Activated CD4-positive, alpha-beta T cell treated with anti-CD3 and anti-CD28 coated beads, Interleukin-2, amount 10 ng/mL, durations not matched to agents 7 days and 5 days (primary cell): ENCODE measurements at regions not wholly inside any gene's neighbourhood (a gene's known extent, or its start where the extent isn't known, plus 50 kb on each side); places are given as distances from the start of the nearest gene placed in this dataset.

Source experiments
- CTCF ChIA-PET: fragments of 350-600 bp; sonication (Branson Sonifier 250); formaldehyde crosslinking; loops from one replicate; lab custom pipeline; 2021; ENCODE audit warnings: antibody characterized with exemption; lab: Charles Lee
- POLR2A ChIA-PET: fragments of 350-600 bp; sonication (Branson Sonifier 250); formaldehyde crosslinking; loops from one replicate; lab custom pipeline; 2021; ENCODE audit warnings: antibody characterized with exemption; lab: Charles Lee
- DNase-seq: peaks from one replicate; pipeline ENCODE4 v3.0.0-alpha.2; 2020
- H3K27ac Mint-ChIP-seq: one replicate; pipeline ENCODE4 v1.8.0; 2021; ENCODE audit warnings: mild to moderate bottlenecking, moderate library complexity, mixed read lengths
- H3K27me3 Mint-ChIP-seq: one replicate; pipeline ENCODE4 v1.8.0; 2021; ENCODE audit warnings: mixed read lengths
- H3K36me3 Mint-ChIP-seq: one replicate; pipeline ENCODE4 v1.8.0; 2021; ENCODE audit warnings: low read depth, mixed read lengths
- H3K4me1 Mint-ChIP-seq: one replicate; pipeline ENCODE4 v1.8.0; 2021; ENCODE audit warnings: mixed read lengths
- H3K4me3 Mint-ChIP-seq: one replicate; pipeline ENCODE4 v1.8.0; 2021; ENCODE audit warnings: mild to moderate bottlenecking, moderate library complexity, mixed read lengths
- H3K9me3 Mint-ChIP-seq: one replicate; pipeline ENCODE4 v1.8.0; 2021; ENCODE audit warnings: mixed read lengths

- no peaks in the 10 kb centered on the region for H3K27me3 Mint-ChIP-seq
- H3K36me3 Mint-ChIP-seq = no peaks in the 10 kb centered on the region
- H3K4me3 Mint-ChIP-seq = no peak overlapping the region
- DNase-seq = no peak
- no peaks in the 10 kb centered on the region for H3K4me1 Mint-ChIP-seq
- peaks cover 5% of the 10 kb centered on the region for H3K9me3 Mint-ChIP-seq
- H3K27ac Mint-ChIP-seq = no peak overlapping the region
- ChIA-PET POLR2A (no interaction called here), CTCF (no interaction called here)
Measured at GRCh38 chr5:98690002-98690401, 83.5 kb upstream of the RGMB start.

- DNase-seq = no peak
- ChIA-PET CTCF (no interaction called here), POLR2A (no interaction called here)
- Mint-ChIP-seq H3K4me3 (no peak overlapping the region), H3K9me3 (peaks cover 4% of the 10 kb centered on the region), H3K27ac (no peak overlapping the region), H3K36me3 (no peaks in the 10 kb centered on the region), H3K4me1 (no peaks in the 10 kb centered on the region), H3K27me3 (no peaks in the 10 kb centered on the region)
Measured at GRCh38 chr5:98694902-98695301, 78.6 kb upstream of the RGMB start.

DNA sequence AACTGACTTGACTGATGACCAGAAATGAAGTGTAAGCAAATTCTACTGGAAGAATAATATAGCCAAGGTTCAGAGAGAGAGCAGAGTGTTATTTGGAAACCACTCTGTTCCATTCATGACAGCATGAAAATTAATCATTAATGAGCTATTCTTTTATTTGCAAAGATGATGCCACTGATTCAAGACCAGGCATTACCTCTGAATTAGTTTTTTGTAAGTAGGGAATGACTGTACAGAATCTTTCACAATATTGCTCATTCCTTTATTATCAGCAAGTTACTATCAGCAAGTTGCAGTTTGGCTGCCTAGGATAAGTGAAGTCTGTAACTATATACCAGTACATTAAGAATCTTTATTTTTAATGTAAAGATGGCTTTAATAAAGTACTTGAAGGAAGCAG lies 75.1 kb upstream of the RGMB start:
- no peak overlapping the region for H3K4me3 Mint-ChIP-seq
- POLR2A ChIA-PET = no interaction called here
- no peaks in the 10 kb centered on the region for H3K27me3 Mint-ChIP-seq
- CTCF ChIA-PET = no interaction called here
- H3K4me1 Mint-ChIP-seq = no peaks in the 10 kb centered on the region
- H3K9me3 Mint-ChIP-seq = peaks cover 12% of the 10 kb centered on the region
- DNase-seq = no peak
- H3K27ac Mint-ChIP-seq = no peak overlapping the region
- H3K36me3 Mint-ChIP-seq = no peaks in the 10 kb centered on the region

- no peaks in the 10 kb centered on the region for H3K27me3 Mint-ChIP-seq
- peaks cover 13% of the 10 kb centered on the region for H3K9me3 Mint-ChIP-seq
- no peaks in the 10 kb centered on the region for H3K4me1 Mint-ChIP-seq
- POLR2A ChIA-PET = no interaction called here
- no peak overlapping the region for H3K4me3 Mint-ChIP-seq
- H3K27ac Mint-ChIP-seq = no peak overlapping the region
- no peaks in the 10 kb centered on the region for H3K36me3 Mint-ChIP-seq
- DNase-seq = no peak
- CTCF ChIA-PET = no interaction called here
Measured at GRCh38 chr5:98700730-98701129, 72.7 kb upstream of the RGMB start.

DNA sequence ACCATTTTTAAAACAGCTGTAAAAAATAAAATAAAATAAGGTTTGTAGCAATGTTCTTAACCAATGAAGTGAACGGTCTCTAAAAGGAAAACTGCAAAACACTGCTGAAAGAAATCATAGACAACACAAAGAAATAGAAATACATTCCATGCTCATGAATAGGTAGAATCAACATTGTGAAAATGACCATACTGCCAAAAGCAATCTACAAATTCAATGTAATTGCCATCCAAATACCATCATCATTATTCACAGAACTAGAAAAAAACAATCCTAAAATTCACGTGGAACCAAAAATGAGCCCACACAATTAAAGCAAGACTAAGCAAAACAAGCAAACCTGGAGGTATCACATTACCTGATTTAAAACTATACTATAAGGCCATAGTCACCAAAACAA lies 67.6 kb upstream of the RGMB start:
- ChIA-PET POLR2A (no interaction called here), CTCF (no interaction called here)
- H3K4me1 Mint-ChIP-seq = no peaks in the 10 kb centered on the region
- DNase-seq = no peak
- H3K27ac Mint-ChIP-seq = no peak overlapping the region
- H3K4me3 Mint-ChIP-seq = no peak overlapping the region
- H3K9me3 Mint-ChIP-seq = peaks cover 13% of the 10 kb centered on the region
- no peaks in the 10 kb centered on the region for H3K27me3 Mint-ChIP-seq
- no peaks in the 10 kb centered on the region for H3K36me3 Mint-ChIP-seq

DNA sequence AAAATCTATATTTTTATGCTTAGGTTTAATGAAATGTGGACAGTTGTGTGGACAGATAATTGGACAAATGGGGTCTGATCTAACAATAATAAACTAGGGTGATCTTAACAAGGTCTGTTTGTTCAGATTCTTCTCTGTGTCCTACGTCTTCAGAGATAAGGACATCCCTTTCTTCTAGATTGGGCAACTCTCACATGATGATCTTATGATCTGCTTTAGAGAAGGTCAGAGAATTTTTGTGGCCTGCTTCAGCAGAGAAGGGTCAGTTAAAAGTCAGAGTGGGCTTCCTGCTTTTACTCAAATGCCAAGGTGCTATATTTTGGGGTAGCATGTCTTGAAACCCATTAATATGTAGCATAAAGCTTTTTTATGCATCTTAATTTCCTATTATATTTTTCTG lies 63.8 kb upstream of the RGMB start:
- ChIA-PET POLR2A (no interaction called here), CTCF (no interaction called here)
- no peaks in the 10 kb centered on the region for H3K9me3 Mint-ChIP-seq

GRCh38 chr5:98713027-98713426 lies 60.4 kb upstream of the RGMB start:
- no peak overlapping the region for H3K27ac Mint-ChIP-seq
- H3K4me3 Mint-ChIP-seq = no peak overlapping the region
- no peaks in the 10 kb centered on the region for H3K27me3 Mint-ChIP-seq
- CTCF ChIA-PET = no interaction called here
- POLR2A ChIA-PET = no interaction called here
- H3K4me1 Mint-ChIP-seq = no peaks in the 10 kb centered on the region
- no peaks in the 10 kb centered on the region for H3K9me3 Mint-ChIP-seq
- H3K36me3 Mint-ChIP-seq = no peaks in the 10 kb centered on the region
- no peak for DNase-seq

More for the DNA sequence above, 63.8 kb upstream of the RGMB start:
- Mint-ChIP-seq H3K27ac (no peak overlapping the region), H3K4me1 (no peaks in the 10 kb centered on the region), H3K27me3 (no peaks in the 10 kb centered on the region), H3K36me3 (no peaks in the 10 kb centered on the region), H3K4me3 (no peak overlapping the region)
- no peak for DNase-seq

GRCh38 chr5:98713856-98714255 lies 59.6 kb upstream of the RGMB start:
- no peaks in the 10 kb centered on the region for H3K36me3 Mint-ChIP-seq
- POLR2A ChIA-PET = no interaction called here
- no peak overlapping the region for H3K4me3 Mint-ChIP-seq
- CTCF ChIA-PET = no interaction called here
- H3K27ac Mint-ChIP-seq = no peak overlapping the region
- no peaks in the 10 kb centered on the region for H3K27me3 Mint-ChIP-seq
- no peaks in the 10 kb centered on the region for H3K9me3 Mint-ChIP-seq
- no peaks in the 10 kb centered on the region for H3K4me1 Mint-ChIP-seq
- DNase-seq = no peak

GRCh38 chr5:98714710-98715288 lies 58.7 kb upstream of the RGMB start:
- H3K9me3 Mint-ChIP-seq = peaks cover 3% of the 10 kb centered on the region
- no peak for DNase-seq
- H3K4me1 Mint-ChIP-seq = no peaks in the 10 kb centered on the region
- CTCF ChIA-PET = no interaction called here
- no peak overlapping the region for H3K4me3 Mint-ChIP-seq
- no peaks in the 10 kb centered on the region for H3K36me3 Mint-ChIP-seq
- POLR2A ChIA-PET = no interaction called here
- H3K27me3 Mint-ChIP-seq = no peaks in the 10 kb centered on the region
- no peak overlapping the region for H3K27ac Mint-ChIP-seq

DNA sequence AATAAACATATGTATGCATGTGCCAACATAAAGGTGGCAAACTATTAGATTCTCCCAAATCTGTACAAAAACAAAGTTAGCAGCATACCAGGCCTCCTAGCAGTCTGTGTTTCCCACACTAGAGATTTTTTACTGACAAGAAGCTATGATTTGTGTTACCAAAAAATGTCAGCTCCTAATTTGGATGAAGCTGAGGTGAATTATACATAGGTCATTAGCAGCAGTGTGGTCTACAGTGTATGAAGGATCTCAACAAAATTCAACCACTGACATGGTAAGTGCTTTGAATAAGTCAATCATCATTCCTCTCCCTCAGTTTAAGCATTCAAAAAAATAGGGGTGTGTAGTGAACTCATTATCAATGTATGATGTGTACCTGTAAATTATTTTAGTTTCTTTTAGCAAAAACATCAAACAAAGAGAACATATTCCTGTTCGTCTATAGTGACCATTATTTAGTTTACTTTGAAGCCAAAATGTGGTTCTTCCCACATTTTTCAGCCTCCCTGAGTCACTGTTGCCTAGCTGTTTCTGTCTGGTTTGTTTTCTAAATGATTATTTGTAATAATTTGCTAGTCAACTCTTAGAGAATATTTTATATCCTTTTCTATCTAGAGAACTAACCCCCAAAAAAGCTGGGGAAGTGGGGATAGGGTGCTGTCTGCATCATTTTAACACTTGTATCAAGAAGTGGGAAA lies 52.1 kb upstream of the RGMB start:
- Mint-ChIP-seq H3K36me3 (no peaks in the 10 kb centered on the region), H3K4me3 (no peak overlapping the region), H3K27ac (no peak overlapping the region), H3K9me3 (peaks cover 3% of the 10 kb centered on the region), H3K27me3 (peaks cover 3% of the 10 kb centered on the region), H3K4me1 (no peaks in the 10 kb centered on the region)
- ChIA-PET CTCF (no interaction called here), POLR2A (no interaction called here)
- no peak for DNase-seq

GRCh38 chr5:98722188-98722587 lies 51.3 kb upstream of the RGMB start:
- CTCF ChIA-PET = no interaction called here
- Mint-ChIP-seq H3K4me3 (no peak overlapping the region), H3K36me3 (no peaks in the 10 kb centered on the region), H3K27ac (no peak overlapping the region), H3K4me1 (no peaks in the 10 kb centered on the region), H3K9me3 (peaks cover 3% of the 10 kb centered on the region), H3K27me3 (peaks cover 3% of the 10 kb centered on the region)
- POLR2A ChIA-PET = no interaction called here
- no peak for DNase-seq

- DNase-seq = no peak
- ChIA-PET CTCF (no interaction called here), POLR2A (no interaction called here)
- Mint-ChIP-seq H3K4me3 (no peak overlapping the region), H3K36me3 (no peaks in the 10 kb centered on the region), H3K27me3 (peaks cover 3% of the 10 kb centered on the region), H3K9me3 (peaks cover 3% of the 10 kb centered on the region), H3K27ac (no peak overlapping the region), H3K4me1 (no peaks in the 10 kb centered on the region)
Measured at GRCh38 chr5:98723061-98723460, 50.4 kb upstream of the RGMB start.
